Tibial nerve (tissue), 3 donors: ENCODE measurements at regions not wholly inside any gene's neighbourhood (a gene's known extent, or its start where the extent isn't known, plus 50 kb on each side); places are given as distances from the start of the nearest gene placed in this dataset.

Experiments
- CTCF ChIP-seq, 5 experiments: fragments of 200-600 bp in 3 of 5; fragments of 450-650 bp in 2 of 5; sonication (generic) in 3 of 5; IDR thresholded peaks; one replicate each; pipeline ENCODE4 v1.5.1; 2016 to 2019; ENCODE audit warnings: antibody characterized with exemption in 5 of 5, mild to moderate bottlenecking in 3 of 5, moderate library complexity in 2 of 5
- POLR2A ChIP-seq, 2 donors: fragments of 450-650 bp; IDR thresholded peaks; one replicate each; pipeline ENCODE4 v1.6.1; 2017; ENCODE audit warnings: antibody characterized with exemption in 2 of 2, mild to moderate bottlenecking in 2 of 2, moderate library complexity in 2 of 2

GRCh38 chr12:116425256-116426193 is 133.7 kb upstream of the MAP1LC3B2 start:
- no peak for TF ChIP-seq CTCF (IDR thresholded peaks at IDR 0.05)
- no peak for TF ChIP-seq POLR2A (IDR thresholded peaks at IDR 0.05)
